GM18520 (cell line): ENCODE measurements at regions not wholly inside any gene's neighbourhood (a gene's known extent, or its start where the extent isn't known, plus 50 kb on each side); places are given as distances from the start of the nearest gene placed in this dataset.
"Not testable (repeated sequence)": the region's sequence is repeated elsewhere in the genome, so short reads cannot be mapped to it uniquely, and the experiment has no call there.

Experiments
- ATAC-seq: cut with Tn5 transposase; IDR thresholded peaks from one replicate; pipeline ENCODE4 v1.9.1; 2021; ENCODE audit not compliant: unreplicated experiment

DNA sequence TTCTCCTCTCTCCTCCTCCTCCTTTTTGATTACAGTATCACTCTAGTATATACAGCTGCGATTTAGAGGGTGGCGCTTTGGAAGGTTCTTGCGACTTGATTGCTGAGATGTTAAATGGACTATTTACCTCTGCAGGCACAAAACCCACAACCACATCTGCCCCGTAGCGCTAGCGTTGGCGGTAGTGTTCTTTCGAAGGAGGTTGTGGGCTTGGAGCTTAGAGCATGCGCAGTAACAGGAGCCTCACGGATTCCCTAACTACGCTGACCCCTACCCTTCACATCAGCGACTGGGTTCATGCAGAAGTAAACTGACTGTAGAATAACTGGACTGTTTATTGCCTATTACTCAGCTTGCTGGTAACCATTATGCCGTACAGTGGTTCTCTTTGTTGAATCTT, 58.0 kb downstream of the CGGBP1 start:
- ATAC-seq: no peak

DNA sequence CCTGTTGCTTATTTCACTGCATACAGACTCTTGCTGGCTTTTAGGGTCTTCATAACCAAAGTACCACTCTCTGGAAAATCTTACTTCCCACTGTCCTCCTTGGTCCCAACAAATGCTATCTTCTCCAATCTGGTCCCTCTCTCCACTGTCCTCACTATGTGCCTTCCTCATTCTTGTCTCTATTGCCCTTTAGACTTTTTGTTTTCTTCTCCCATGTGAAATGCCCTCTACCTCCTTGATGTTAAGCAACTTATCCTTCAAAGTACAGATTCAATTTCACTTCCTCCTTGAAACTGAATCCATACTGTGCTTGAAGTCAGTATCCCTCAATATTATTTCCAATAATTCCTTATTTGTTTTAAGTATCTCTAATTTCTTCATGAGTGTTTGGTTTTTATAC, 60.8 kb downstream of the CGGBP1 start:
- no peak for ATAC-seq

DNA sequence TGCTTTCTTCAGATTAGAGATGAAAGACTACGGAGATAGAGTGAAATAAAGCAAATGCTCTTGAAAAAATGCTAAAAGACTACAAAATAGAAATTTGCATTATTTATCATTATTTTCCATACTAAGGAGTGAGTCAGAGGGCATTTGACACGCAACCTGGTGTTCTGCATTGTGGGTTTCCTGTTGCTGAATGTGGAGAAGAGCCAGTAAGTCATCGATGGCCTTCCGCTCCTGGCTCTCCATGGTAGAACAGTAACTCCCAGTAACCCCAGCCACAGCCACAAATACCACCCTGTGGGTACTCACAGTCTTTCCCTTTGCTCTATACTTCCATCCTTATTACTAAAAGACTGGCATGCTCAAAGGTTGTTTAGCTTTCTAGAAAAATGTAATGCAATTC, 61.5 kb downstream of the CGGBP1 start:
- ATAC-seq: peak; percentile 82

DNA sequence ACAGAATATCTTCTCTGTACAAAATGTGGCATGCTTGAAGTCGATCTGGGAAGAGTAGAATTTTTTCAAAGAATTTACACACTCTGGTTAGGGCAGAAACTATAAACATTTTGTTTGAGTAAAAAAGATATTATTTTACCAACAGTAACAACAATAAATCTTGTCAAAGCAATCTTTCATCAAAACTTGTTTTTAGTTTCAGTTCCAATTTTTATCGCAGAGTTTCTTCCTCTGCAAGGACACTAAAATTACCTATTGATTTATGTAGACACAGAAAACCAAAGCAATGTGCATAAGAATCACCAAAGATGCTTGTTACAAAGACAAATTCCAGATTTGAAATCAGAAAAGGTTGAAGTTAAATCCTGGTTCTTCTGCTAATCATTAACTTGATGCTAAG, 61.9 kb downstream of the CGGBP1 start:
- peak; percentile 1 for ATAC-seq

DNA sequence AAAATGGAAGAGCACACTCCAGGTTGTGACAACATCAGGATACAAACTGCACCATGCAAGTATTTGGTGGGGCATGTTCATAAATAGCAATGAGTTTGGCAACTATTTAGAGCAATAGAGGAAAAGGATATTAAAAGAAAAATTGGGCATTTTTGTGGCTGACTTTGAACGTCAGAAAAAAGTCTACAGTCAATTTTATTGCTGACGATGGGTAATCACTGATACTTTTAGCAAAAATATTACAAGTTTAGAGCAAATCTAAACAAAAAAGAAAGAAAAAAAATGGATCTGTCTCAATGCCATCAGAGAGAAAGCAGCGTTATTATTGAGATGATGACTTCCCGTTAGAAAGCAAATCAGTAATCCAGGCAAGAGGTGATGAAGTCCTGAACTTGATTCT, 65.2 kb downstream of the CGGBP1 start:
- no peak for ATAC-seq

DNA sequence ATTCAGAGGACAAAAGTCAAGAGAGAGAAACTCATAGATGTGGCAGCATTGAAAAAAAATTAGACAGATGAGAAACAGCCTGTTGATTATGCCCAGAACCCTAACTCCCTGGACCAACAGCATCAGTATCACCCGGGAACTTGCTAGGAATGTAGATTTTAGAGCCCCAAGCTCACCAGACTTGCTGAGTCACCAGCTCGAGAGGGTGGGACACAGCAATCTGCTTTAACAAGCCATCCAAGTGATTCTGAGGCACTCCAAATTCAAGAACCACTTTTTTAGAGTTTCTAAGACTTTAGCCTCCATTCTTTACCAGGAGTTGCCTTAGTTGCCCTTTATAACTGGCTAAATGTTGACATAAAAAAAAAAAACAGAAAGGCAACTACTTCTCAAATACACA, 70.9 kb downstream of the CGGBP1 start:
- ATAC-seq: no peak

DNA sequence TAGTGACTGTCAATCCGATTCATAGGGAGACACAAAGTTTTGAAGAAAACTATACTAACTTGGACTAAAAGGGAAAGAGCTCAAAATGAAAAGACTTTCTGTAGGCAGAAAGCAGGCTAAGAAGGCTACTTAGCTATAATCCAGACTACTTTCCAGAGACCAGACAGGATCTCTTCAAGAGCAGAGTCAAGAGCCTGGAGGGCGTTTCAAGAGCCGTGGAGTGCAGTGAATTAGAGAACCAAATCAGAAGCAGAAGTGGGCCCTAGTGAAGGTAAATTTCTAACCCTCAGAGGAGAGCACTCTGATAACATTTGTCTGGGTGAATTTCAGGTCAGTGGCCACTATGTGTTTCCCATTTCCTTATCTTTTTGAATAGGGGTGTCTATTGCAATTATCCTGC, 76.4 kb downstream of the CGGBP1 start:
- ATAC-seq: no peak

DNA sequence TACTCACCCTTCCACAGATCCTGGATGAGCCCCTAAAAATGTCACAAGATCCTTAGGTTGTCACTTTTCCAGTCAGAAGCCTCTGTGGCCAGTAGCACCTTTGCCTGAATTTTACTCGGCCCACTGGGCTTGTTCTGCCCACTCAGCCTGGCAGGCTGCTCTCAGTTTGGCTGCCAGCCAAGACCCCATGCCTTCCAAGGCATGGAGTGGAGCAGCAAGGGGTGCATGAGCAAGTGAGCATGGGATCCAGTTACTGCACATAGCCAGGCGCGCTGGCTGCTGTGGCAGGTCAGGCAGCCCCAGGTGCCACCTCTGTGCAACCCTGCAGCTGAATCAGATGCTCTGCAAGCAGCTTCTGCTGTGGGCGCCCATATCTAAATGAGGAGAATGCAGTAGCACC, 79.3 kb downstream of the CGGBP1 start:
- ATAC-seq: no peak

DNA sequence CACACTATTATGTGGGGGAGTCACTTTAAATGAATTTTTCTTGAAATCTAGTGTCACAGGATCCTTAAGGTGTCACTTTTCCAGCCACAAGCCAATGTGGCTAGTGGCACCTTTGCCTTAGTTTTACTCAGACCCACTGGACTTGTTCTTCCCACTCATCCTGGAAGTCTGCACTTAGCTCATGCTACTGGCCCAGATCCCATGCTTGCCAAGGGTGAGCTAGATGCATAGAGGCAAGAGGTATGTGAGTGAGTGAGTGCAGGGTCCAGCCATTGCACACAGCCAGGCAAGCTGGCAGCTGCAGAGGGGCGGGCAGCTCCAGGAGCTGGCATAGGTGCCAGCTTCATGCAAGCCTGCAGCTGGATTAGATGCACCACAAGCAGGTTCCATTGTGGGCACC, 81.0 kb downstream of the CGGBP1 start:
- ATAC-seq: no peak

DNA sequence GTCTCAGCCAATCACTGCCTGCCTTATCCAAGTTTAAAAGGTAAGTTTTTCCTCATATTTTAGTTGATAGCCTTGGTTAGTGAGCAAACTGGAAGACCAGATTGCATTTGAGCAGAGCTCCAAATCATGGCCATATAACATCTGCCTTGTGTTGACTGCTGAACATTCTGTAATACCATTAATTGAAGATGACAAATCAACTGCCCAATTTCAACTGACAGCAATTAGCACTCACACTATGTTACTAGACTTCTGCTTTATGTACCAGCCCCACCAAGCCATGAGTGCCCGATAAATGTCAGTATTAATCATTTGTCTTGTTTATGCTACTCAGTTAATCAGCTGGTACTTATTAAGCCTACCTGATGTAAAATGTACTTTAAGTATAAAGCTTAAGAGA, 83.1 kb downstream of the CGGBP1 start:
- no peak for ATAC-seq

DNA sequence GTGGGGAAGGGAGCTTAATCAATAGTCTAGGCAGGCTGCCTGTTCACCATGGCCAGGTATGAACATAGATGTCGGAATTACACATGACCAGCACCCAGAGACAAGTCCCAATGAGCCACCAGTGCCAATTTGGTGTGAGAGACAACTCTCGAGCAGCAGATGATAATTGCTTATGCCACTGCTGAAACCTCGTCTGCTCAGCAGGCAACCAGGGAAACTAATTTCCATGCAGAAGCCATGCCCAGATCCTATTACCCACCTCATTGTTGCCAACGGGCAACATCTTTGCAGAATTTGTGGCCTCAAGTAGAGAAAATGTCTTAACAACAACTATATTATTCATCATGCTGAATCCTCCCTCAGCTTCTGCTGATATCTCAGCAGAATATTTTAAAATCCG, 84.9 kb downstream of the CGGBP1 start:
- no peak for ATAC-seq

DNA sequence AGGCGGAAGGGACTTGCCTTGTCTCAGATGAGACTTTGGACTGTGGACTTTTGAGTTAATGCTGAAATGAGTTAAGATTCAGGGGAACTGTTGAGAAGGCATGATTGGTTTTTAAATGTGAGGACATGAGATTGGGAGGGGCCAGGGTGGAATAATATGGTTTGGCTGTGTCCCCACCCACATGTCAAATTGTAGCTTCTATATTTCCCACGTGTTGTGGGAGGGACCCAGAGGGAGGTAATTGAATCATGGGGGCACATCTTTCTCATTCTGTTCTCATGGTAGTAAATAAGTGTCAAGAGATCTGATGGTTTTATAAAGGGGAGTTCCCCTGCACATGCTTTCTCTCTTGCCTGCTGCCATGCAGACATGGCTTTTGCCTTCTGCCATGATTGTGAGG, 89.2 kb downstream of the CGGBP1 start:
- ATAC-seq: no peak

DNA sequence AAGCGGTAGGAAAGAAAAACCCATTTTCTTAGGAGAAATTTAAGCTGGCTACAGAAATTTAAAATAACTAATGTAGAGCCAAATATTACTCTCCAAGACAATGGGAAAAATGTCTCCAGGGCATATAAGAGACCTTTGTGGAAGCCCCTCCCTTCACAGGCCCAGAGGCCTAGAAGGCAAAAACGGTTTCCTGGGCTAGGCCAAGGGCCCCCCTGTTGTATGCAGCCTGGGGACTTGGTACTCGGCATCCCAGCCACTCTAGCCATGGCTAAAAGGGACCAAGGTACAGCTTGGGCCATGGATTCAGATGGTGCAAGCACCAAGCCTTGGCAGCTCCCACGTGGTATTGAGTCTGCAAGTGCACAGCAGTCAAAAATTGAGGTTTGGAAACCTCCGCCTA, 90.1 kb downstream of the CGGBP1 start:
- no peak for ATAC-seq

DNA sequence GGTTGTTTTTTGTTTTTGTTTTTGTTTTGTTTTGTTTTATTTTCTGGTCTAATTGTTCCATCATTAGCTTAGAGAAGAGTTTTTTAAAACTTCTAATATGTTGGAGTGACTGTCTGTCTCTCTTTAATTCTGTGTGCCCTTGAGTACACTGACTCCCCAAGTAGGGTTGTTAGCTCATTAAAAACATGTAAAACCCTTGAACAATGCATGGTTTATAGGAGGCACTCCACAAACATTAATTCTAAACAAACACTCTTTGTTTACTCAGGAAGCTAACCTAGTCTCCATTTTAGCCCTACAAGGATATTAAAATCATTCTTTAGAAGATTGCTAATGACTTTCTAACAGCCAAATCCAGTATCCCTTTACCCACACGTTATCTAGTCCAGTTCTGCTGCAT, 100.5 kb downstream of the CGGBP1 start:
- no peak for ATAC-seq

DNA sequence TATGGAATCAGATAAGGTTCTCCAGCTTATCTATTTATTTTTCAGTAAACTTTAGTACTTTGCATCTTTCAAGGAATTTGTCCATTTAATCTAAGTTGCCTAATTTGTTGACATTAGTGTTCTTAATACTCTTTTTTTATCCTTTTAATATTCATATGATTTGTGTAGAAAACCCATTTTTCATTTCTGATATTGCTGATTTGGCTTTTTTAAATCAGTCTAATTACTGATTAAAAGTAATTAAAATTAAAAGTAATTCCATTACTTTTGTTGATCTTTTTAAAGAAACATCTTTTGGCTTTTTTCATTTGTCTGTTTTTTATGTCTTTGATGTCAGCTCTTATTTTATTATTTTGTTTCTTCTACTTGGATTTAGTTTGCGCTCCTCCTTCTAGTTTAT, 101.2 kb downstream of the CGGBP1 start:
- no peak for ATAC-seq

DNA sequence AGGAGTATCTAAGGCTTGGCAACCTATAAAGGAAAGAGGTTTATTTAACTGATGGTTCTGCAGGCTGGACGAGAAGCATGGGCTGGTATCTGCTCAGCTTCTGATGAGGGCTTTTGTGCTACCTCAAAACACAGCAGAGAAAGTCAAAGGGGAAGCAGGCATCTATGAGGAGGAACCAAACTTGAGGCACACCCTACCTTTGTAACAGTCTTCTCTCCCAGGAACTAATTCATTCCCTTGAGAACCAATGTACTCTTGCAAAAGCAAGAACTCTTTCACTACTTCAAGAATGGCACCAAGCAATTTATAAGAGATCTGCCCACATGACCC, 109.0 kb downstream of the CGGBP1 start:
- no peak for ATAC-seq

DNA sequence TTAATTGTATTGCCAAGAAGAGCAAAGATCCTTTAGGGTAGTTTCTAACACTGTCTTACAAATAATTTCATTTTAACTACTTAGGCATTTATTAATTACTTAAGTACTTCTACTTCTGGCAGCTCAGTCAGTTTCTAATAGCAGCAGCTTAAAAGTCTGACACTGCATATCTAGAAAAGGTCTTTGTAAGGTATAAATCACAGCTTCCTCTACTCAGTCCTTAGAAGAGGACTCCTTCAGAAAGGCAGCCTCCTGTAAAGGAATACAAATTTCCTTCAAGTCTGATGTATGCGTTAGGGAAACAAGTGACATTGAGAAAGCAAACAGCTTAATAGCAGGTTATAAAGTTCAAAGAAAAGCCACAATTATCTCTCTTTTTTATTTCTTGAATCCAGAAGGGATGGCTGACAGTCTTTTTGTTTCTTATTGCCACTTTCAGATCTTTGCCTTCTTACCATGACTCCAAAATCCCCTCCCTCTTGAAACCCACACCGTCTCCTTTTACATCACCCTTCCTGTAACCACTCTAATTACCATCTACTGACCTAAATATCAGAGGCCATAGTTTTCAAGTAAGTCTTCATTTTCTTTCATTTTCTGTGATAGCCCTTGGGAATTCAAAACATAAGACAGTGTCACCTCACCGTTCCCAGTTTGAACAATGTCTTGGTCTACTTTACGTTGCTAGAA, 109.5 kb downstream of the CGGBP1 start:
- ATAC-seq: peak; percentile 94

DNA sequence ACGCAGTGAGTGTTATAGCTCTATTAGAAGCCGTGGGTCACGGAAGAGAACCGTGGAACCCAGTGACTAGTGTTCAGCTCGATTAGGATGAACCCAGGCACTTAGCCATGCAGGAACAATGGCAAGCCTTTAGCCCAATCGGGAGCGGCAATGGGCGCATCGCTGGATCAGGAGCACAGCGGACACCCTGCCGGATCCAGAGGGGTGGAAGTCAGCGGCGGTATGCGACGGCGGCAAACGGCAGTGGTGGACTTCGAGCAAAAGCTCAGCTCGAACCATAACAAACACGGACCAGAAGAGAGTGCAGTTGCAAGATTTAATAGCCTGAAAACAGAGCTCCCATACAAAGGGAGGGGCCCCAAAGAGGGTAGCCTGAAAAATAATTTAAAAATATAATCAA, 112.8 kb downstream of the CGGBP1 start:
- ATAC-seq: not testable (repeated sequence)

DNA sequence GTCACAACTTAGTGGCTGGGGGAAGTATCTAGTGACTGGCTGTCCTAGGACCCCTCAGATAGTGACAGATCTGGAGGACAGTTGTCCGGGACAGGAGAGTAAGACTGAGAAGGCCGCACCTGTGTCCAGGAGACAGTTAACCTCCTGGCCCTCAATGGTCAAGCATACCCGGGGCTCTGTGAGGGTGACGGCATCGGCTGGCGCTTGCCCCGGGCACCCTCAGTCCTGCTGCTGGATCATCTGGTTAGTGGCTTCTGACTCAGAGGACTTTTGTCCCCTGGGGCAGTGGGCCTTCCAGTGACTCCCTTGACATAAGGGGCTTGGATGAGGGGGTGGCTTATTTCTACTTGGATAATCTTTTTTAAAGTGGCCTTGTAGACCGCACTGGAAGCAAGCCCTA, 116.5 kb downstream of the CGGBP1 start:
- ATAC-seq: not testable (repeated sequence)

DNA sequence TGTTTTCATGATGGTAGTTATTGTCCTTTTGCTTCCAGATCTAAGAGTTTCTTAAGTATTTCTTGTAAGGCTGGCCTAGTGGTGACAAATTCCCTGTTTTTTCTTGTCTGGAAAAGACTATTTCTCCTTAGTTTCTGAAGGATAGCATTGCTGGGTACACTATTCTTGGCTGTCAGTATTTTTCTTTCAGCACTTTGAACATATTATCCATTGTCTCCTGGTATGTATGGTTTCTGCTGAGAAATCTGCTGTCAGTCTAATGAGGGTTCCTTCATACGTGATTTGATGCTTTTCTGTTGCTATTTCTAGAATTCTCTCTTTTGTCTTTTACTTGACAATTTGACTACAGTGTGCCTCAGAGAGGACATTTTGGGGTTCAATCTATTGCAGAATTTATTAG, 134.3 kb downstream of the CGGBP1 start:
- ATAC-seq: no peak

DNA sequence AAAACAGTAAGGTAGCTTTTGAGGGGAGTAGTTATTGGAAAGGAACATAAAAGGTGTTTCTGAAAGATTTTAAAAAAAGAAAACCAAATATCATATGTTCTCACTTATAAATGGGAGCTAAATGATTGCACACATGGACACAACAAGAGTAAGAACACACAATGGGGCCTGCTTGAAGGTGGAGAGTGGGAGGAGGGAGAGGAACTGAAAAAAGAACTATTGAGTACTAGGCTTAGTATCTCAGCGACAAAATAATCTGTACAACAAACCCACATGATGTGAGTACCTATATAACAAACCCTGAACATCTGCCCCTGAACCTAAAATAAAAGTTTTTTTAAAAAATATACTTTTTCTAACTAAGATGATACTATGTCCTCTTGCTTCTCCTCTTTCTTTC, 138.3 kb downstream of the CGGBP1 start:
- ATAC-seq: no peak

DNA sequence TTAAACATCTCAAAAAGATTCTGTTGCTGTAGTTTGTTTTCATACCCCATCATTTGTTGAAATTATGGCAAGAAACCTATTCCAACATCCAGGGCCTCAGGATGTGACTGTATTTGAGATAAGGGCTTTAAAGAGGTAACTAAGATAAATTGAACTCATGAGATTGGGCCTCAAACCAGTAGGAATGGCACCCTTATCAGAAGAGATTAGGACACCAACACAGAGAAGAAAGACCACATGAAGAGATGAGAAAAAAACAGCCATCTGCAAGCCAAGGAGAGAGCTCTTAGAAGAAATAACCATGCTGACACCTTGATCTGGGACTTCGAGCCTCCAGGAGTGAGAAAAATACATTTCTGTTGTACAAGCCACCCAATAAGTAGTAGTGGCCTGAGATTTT, 157.7 kb downstream of the CGGBP1 start:
- ATAC-seq: no peak

DNA sequence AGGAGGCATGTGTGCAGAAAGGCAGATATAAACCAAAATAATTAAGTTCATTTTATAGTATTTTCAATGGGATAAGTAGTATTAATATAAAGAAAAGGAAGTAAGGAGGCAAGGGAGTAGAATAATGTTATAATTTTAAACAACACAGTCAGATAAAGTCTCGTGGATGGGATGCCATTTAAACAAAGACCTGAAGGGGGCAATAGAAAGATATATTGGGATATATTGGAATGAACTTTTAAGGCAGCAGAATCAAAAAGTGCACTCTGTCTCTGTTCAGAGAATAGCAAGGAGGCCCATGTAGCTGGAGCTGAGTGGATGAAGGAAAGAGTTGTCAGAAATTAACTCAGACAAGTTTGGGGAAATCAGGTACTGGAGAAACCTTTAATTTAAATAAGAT, 158.7 kb downstream of the CGGBP1 start:
- ATAC-seq: no peak

DNA sequence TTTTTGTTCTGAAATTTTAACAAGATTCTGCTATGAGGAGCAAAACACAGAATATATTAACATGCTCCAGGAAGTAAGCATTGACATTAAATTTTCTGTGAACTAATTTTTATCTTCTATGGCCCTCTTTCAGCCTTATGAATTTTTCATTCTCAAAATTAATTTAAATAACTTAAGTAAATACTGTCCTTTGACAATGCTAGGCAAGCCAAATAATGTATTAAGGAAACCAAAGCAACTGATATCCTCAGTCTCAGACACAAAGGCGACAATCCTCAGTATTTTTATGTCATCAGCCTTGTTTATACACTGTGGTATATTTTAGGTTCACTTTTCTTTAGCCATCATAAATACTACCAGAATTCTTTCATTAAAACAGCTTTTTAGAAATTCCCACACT, 159.8 kb downstream of the CGGBP1 start:
- ATAC-seq: no peak
